HG03521 (cell line): ENCODE measurements at regions not wholly inside any gene's neighbourhood (a gene's known extent, or its start where the extent isn't known, plus 50 kb on each side); places are given as distances from the start of the nearest gene placed in this dataset.
"Not testable (repeated sequence)": the region's sequence is repeated elsewhere in the genome, so short reads cannot be mapped to it uniquely, and the experiment has no call there.

Experiments
- ATAC-seq: cut with Tn5 transposase; IDR thresholded peaks from one replicate; pipeline ENCODE4 v1.9.1; 2021; ENCODE audit warnings: mild to moderate bottlenecking, moderate library complexity; ENCODE audit not compliant: unreplicated experiment

DNA sequence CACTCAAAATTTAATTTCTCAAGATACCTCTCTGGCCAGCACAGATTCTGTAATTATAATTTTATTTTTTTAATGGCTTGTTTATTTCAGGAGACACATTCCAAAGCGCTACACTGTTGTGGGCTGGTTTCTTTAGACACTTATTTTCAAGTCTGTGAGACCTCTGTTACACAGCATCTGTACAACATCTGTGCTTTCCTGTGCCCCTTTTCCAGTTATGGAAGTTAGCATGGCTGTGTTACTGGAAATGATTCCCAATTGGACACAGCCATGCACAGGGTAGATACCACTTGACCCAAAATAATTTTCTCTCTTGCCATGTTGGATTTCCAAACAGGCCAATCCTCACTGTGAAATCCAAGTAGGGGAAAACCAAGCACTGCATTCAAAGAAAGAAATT lies 172.3 kb upstream of the ADCY1 start:
- ATAC-seq = no peak

GRCh38 chr7:45402480-45403218 lies 171.5 kb upstream of the ADCY1 start:
- no peak for ATAC-seq

DNA sequence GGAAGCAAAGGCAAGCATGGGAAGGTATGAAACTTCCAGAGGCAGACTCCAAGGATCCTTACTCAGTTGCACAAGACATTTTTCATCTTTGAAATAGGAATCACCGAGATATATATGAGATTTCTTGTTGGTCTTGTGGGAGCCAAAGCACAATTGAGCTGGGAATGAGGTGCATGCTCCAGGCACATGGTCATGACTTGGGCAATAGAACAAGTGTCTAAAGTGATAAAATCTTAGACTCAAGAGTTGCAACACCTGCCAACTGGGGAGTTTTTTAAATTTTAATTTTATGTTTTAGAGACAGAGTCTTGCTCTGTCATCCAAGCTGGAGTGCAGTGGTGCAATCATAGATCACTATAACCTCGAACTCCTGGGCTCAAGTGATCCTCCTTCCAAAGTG lies 169.5 kb upstream of the ADCY1 start:
- no peak for ATAC-seq

GRCh38 chr7:45407730-45408408 lies 166.3 kb upstream of the ADCY1 start:
- no peak for ATAC-seq

- no peak for ATAC-seq
Measured at GRCh38 chr7:45408409-45408737, 165.8 kb upstream of the ADCY1 start.

GRCh38 chr7:45410893-45411292 lies 163.3 kb upstream of the ADCY1 start:
- no peak for ATAC-seq

DNA sequence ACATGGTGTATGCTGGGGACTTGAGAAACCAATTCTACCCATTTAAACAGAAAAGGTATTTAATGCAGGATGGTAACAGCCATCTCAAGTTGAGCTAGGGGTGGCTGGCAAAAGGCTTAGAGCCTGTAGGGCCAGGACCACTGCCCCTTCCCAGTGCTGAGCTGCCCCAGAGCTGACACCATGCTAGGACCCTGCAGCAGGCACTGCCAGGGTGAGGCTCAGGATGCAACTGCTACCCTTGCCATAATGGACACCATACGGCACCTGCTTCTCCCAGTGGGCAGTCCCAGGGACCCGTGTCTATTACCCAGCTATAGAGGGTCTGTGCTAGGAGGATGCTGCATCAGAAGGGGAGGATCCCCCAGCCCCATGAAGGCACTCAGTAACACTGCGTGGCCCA lies 160.7 kb upstream of the ADCY1 start:
- no peak for ATAC-seq

DNA sequence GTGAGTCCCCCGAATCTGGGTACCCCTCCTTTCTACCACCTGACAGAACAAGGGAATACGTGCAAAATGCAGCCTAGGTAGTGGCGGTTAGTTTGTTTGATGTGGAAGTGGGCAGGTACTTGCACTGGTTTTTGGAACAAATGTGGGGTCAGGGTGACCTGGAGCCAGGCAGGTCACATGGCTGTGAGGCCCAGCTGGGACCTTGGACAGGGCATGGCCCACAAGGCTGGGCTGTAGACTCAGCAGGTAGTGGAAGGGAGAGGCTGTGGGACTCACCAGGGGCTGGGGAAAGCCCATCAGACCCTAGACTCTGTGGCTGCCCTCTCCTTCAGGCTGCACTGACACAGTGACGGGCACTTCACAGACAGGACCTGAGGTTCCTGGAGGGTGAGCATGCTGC lies 159.9 kb upstream of the ADCY1 start:
- no peak for ATAC-seq

DNA sequence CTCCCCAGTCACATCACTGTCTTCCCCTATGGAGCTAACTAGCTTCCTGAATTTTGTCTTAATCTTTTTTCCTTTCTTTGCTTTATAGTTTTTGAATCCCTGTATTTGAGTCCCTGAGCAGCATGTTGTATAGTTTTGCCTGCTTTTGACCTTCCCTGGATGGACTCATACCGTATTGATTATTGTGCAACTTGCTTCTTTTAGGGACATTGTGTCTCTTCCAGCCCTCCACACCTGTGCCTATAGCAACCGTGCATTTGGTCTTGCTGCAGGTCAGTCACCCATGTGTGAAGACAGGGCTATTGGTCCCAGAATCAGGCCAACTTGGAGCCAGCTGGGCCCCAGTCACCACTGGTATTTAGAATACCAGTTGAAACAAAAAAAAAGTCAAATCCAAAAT lies 158.9 kb upstream of the ADCY1 start:
- ATAC-seq = no peak

DNA sequence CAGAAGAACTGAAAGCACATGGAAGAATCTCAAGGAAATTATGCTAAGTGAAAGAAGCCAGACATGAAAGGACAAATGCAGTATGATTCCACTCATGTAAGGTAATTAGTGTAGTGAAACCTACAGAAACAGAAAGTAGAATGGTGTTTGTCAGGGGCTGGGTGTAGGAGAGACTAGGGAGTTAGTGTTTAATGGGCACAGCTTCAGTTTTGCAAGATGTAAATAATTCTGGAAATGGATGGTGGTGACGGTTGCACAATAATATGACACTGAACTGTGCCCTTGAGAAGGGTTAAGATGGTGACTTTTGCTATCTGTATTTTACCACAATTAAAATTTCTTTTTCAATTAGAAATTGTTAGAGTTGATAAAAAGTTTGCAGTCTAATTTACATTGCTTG lies 157.3 kb upstream of the ADCY1 start:
- no peak for ATAC-seq

GRCh38 chr7:45417268-45417667 lies 156.9 kb upstream of the ADCY1 start:
- no peak for ATAC-seq

GRCh38 chr7:45417735-45418134 lies 156.4 kb upstream of the ADCY1 start:
- no peak for ATAC-seq

- ATAC-seq = no peak
Measured at GRCh38 chr7:45420843-45421495, 153.2 kb upstream of the ADCY1 start.

- no peak for ATAC-seq
Measured at GRCh38 chr7:45421806-45422205, 152.4 kb upstream of the ADCY1 start.

- ATAC-seq = no peak
Measured at GRCh38 chr7:45430397-45430796, 143.8 kb upstream of the ADCY1 start.

DNA sequence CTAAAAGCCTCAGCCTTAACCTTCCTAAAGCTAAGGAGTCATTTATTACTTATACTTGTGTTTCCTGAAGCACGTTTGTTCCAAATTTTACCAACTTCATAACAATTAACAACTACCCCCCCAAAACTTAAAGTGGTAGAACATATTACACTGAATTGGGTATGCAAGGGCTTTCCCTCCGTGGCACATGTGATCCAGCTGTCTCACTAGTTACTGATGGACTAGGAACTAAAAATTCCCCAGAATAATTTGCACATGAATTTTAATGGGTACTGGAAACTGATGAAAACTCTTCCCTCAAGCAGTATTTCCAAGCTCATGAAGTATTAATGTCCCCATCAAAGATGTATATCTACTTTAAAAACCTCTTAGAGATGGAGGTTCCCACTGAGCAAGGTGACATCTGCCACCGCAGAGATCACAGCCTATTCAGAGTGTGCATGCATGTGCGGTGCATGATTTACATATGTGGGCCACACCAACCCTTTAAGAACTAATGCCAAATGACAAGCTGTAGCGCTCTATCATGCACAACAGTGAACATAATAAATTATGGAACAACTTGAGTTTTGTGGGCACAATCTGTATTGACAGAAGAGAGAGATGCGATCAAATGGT lies 139.9 kb upstream of the ADCY1 start:
- no peak for ATAC-seq

GRCh38 chr7:45435131-45435530 lies 139.0 kb upstream of the ADCY1 start:
- ATAC-seq = no peak

DNA sequence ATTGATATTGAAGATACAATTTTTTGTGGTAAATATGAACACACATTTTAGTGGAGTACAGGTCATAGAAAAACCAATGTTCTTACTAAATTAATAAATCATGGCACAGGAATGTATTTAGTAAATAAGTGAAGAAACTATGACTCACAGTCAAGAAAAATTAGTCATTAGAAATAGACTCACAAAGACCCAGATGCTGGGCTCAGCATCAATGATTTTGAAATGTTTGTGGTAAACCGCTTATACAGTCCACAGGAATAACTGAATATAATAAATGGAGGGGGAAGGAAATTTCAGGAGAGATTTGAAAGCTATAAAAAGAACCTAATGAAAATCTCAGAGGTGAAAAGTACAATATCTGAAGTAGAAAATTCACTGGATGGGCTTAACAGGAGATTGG lies 138.3 kb upstream of the ADCY1 start:
- ATAC-seq = no peak

GRCh38 chr7:45440776-45441175 lies 133.4 kb upstream of the ADCY1 start:
- ATAC-seq = not testable (repeated sequence)

- ATAC-seq = no peak
Measured at GRCh38 chr7:45443263-45443662, 130.9 kb upstream of the ADCY1 start.

DNA sequence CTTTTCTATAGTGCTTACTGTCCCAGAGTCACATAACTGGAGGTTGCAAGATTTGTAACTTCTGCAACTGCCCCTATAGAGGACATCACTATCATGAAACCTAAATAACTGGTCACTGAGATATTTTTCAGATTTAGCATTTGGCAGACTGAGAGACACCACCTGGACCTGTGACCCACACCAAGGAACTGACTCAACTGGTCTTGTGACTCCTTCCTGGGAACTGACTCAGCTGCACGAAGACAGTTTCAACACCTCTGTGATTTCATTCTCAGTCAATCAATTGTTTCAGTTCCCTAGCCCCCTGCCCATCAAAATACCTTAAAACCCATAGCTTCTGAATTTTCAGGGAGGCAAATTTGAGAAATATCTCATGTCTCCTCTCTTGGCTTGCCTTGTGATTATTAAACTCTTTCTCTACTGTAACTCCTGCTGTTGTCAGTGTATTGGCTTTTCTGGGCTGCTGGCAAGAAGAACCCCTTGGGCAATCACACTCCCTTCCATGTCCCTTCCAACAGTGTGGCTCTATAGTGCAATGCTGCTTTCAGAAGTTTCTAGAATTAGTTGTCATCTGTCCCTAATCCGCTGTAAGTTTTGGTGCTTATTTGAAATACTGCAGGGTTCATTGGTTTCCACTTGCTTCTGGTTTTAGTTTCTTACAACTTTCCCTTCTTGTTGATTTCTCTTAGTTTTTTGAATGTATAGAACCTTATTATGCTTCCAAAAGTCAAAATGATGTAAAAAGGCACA lies 127.8 kb upstream of the ADCY1 start:
- ATAC-seq = no peak
